Prostate gland (tissue), 2 donors: ENCODE measurements at regions not wholly inside any gene's neighbourhood (a gene's known extent, or its start where the extent isn't known, plus 50 kb on each side); places are given as distances from the start of the nearest gene placed in this dataset.

Experiments
- DNase-seq: peaks from one replicate; pipeline ENCODE4 v3.0.0-alpha.2; 2019; ENCODE audit warnings: low spot score
- H3K27ac ChIP-seq, 2 donors: fragments of 200-600 bp; sonication (generic); 2 replicates each; pipeline ENCODE4 v1.5.1; 2017 to 2019
- H3K27me3 ChIP-seq: fragments of 200-600 bp; sonication (generic); replicated peaks from 2 replicates; pipeline ENCODE4 v1.5.1; 2019; ENCODE audit not compliant: insufficient read depth
- H3K36me3 ChIP-seq, 2 donors: fragments of 200-600 bp; sonication (generic); 1 replicate in 1 of 2; 2 replicates in 1 of 2; pipeline versions ENCODE4 v1.5.1 to v1.8.1; 2017 to 2019
- H3K4me1 ChIP-seq: fragments of 200-600 bp; sonication (generic); replicated peaks from 2 replicates; pipeline ENCODE4 v1.5.1; 2019
- H3K4me3 ChIP-seq, 2 donors: fragments of 200-600 bp; sonication (generic); 2 replicates each; pipeline ENCODE4 v1.5.1; 2017 to 2019
- H3K9me3 ChIP-seq: fragments of 200-600 bp; sonication (generic); 2 replicates; pipeline ENCODE4 v1.5.1; 2017
- POLR2A ChIP-seq: fragments of 450-650 bp; IDR thresholded peaks from one replicate; pipeline ENCODE4 v1.6.1; 2016; ENCODE audit warnings: antibody characterized with exemption, mild to moderate bottlenecking
- POLR2AphosphoS5 ChIP-seq: sonication (generic); formaldehyde crosslinking; IDR thresholded peaks from one replicate; pipeline ENCODE4 v1.6.1; 2017; ENCODE audit warnings: antibody characterized with exemption
- WGBS: methylation state at CpG from one replicate; pipeline ENCODE4 v1.1.5; 2018; 5-methylcytosine and 5-hydroxymethylcytosine counted together
- intact Hi-C: fragments of 100-400 bp; cut with DNase I; formaldehyde crosslinking; loops from one replicate; pipeline ENCODE4 v1.14.2; 2022
- TF ChIP-seq, protein P1 (sequence below), 4 experiments: fragments of 200-600 bp in 2 of 4; fragments of 450-650 bp in 2 of 4; sonication (generic) in 2 of 4; IDR thresholded peaks; 1 replicate in 3 of 4; 2 replicates in 1 of 4; pipeline ENCODE4 v1.5.1; 2016 to 2019; ENCODE audit warnings: antibody characterized with exemption in 4 of 4, mild to moderate bottlenecking in 2 of 4, moderate library complexity in 2 of 4

DNA sequence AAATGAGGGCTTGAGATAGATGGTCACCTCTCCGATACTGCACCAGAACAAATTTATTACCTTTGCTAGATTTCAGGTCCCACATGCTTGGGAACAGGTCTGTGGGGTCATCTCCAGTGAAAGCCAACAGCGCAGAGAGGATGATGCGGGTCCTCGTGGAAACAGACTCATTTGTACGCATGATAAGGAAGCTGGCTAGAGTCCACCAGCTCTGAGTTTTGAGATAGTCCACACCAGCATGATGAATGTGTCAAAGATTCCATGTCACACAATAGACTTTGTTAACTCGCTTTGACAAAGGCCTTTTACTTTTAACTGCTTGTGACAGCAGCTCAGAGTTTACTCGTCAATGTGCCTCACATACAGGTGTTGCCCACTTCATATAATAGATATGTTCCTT is 105.4 kb upstream of the TBCA start:
- intact Hi-C loops, result no loop called here
- H3K27ac ChIP-seq, result no peak overlapping the region
- DNase-seq, result no peak
- H3K4me1 ChIP-seq, result no peaks in the 10 kb centered on the region
- TF ChIP-seq, protein P1, sequence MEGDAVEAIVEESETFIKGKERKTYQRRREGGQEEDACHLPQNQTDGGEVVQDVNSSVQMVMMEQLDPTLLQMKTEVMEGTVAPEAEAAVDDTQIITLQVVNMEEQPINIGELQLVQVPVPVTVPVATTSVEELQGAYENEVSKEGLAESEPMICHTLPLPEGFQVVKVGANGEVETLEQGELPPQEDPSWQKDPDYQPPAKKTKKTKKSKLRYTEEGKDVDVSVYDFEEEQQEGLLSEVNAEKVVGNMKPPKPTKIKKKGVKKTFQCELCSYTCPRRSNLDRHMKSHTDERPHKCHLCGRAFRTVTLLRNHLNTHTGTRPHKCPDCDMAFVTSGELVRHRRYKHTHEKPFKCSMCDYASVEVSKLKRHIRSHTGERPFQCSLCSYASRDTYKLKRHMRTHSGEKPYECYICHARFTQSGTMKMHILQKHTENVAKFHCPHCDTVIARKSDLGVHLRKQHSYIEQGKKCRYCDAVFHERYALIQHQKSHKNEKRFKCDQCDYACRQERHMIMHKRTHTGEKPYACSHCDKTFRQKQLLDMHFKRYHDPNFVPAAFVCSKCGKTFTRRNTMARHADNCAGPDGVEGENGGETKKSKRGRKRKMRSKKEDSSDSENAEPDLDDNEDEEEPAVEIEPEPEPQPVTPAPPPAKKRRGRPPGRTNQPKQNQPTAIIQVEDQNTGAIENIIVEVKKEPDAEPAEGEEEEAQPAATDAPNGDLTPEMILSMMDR (IDR thresholded peaks at IDR 0.05), result no peak
- no peak for TF ChIP-seq POLR2A
- TF ChIP-seq POLR2AphosphoS5, result no peak
- H3K36me3 ChIP-seq, result no peaks in the 10 kb centered on the region
- WGBS, result 82% methylated on average over 7 of the region's 7 CpGs
- no peaks in the 10 kb centered on the region for H3K27me3 ChIP-seq
- H3K4me3 ChIP-seq, result no peak overlapping the region
- H3K9me3 ChIP-seq, result no peaks in the 10 kb centered on the region

DNA sequence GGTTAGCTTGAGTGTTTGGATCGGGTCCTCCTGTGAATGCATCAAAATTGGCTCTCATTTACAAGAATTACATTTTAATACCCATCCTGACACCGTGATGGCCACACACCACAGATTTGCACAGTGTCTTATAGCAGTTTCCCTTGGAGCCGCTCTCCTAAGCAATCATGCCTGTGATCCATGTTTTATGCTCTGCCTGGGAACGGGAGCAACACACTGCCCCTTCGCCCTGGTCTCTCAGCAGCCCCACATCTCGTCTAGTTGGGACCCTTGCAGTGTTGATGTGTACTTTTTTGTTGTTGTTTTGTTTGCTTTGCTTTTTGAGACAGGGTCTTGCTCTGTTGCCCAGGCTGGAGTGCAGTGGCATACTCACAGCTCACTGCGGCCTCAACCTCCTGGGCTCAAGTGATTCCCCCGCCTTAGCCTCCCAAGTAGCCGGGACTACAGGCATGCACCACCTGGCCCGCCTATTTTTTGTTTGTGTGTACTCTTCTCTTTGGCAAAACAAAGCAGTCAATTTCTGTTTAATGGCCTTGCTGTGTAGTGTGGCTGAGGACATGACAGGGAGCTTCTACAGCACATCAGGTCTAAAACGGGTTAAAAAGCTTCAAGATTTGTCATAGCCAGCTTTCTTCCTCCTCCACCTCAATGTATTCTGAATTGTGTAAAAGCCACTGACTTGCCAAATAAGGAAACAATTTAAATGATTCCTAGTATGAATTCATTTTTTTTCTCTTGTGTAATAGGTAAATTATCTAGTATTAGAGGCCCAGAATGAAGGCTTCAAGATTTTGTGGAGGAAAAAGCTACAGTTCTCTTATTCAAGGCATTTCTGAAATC is 101.6 kb upstream of the TBCA start:
- H3K9me3 ChIP-seq, result no peaks in the 10 kb centered on the region
- H3K27me3 ChIP-seq, result no peaks in the 10 kb centered on the region
- no peak overlapping the region for H3K27ac ChIP-seq
- TF ChIP-seq, protein P1 (IDR thresholded peaks at IDR 0.05), result no peak
- TF ChIP-seq POLR2AphosphoS5, result no peak
- TF ChIP-seq POLR2A, result no peak
- H3K4me3 ChIP-seq, result no peak overlapping the region
- intact Hi-C loops, result no loop called here
- no peak for DNase-seq
- no peaks in the 10 kb centered on the region for H3K36me3 ChIP-seq
- H3K4me1 ChIP-seq, result no peaks in the 10 kb centered on the region
- 89% methylated on average over 11 of the region's 11 CpGs for WGBS

DNA sequence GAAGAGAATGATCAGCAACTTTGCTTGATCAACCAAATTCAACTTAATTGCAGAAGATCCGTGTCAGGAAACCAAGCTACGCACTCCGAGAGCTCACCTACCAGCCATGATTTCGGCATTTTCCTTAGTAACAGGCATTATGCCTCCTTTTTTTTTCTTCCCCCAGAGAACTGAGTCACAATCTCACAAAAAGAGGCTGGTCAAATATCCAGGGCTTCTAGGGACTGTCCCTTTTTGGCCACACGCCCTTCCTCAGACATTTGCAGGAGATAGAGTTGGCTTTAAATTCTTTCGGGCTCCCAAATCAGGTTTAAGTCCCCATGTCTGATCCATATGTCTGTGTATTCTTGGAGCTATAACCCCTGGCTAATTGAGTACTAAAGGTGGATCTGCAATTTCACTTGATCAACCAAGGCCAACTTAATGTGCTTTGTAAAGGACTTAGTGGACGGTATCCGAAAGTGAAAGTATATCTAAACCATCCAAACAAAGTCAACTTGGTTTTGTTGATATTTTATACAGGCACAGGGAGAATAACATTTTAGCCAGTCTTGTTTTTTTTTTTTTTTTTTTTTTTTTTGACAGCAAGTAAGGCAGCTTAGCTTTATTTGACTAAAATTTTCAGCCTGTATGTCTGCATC is 100.8 kb upstream of the TBCA start:
- Histone ChIP-seq H3K9me3 (no peaks in the 10 kb centered on the region), H3K36me3 (no peaks in the 10 kb centered on the region), H3K27me3 (no peaks in the 10 kb centered on the region), H3K4me1 (no peaks in the 10 kb centered on the region), H3K4me3 (no peak overlapping the region), H3K27ac (no peak overlapping the region)
- DNase-seq, result no peak
- TF ChIP-seq POLR2A, result no peak
- no peak for TF ChIP-seq POLR2AphosphoS5
- TF ChIP-seq, protein P1 (IDR thresholded peaks at IDR 0.05), result no peak
- 87% methylated on average over 8 of the region's 8 CpGs for WGBS
- intact Hi-C loops, result no loop called here

DNA sequence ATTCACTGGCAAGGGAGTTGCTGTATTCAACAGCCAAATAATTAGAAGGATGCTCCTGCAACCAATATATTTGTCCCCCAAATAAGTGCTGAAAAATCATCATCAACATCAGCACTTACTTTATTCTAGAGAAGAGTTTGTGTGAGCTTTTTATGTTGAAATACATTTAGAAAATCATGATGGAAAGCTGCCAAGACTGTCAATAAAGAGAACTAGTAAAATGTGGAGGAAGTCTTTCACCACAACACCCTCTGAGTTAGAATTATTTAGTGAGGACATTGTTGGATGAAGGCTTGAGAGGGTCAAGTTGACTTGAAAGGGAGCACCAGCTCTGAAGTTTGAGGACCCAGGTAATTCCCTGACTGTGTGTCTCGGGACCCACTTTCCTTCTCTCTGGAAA is 100.2 kb upstream of the TBCA start:
- TF ChIP-seq POLR2A (no peak), POLR2AphosphoS5 (no peak)
- TF ChIP-seq, protein P1 (IDR thresholded peaks at IDR 0.05), result no peak
- intact Hi-C loops, result no loop called here
- DNase-seq, result no peak
- no peaks in the 10 kb centered on the region for H3K4me1 ChIP-seq
- no peak overlapping the region for H3K27ac ChIP-seq
- no peaks in the 10 kb centered on the region for H3K27me3 ChIP-seq
- 92% methylated on average over 1 of the region's 1 CpG for WGBS
- no peak overlapping the region for H3K4me3 ChIP-seq
- H3K36me3 ChIP-seq, result no peaks in the 10 kb centered on the region
- no peaks in the 10 kb centered on the region for H3K9me3 ChIP-seq

DNA sequence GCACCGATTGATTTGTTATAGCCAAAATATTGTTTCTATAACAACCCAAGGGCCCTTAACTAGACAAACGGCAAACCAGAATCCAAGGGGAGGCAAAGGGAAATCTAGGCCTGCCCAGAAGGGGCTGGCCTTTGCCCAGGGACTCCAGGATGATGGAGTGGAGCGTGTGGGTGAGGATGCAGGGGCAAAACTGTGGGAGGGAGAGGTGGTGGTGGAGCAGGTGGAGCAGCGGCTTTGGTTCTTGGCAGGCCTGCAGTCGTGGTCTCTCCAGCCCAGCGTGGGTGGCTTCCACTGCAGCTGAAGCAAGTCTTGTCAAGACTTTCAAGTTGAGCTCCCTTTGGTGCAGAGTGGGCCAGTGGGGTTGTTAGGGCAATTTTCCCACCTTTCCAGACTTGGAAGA is 98.6 kb upstream of the TBCA start:
- no peak for TF ChIP-seq POLR2A
- TF ChIP-seq, protein P1 (IDR thresholded peaks at IDR 0.05), result no peak
- no peak for TF ChIP-seq POLR2AphosphoS5
- Histone ChIP-seq H3K27me3 (no peaks in the 10 kb centered on the region), H3K27ac (no peak overlapping the region), H3K4me1 (no peaks in the 10 kb centered on the region), H3K9me3 (no peaks in the 10 kb centered on the region), H3K36me3 (no peaks in the 10 kb centered on the region), H3K4me3 (no peak overlapping the region)
- intact Hi-C loops, result no loop called here
- WGBS, result 78% methylated on average over 6 of the region's 6 CpGs
- no peak for DNase-seq
